Neural progenitor cell (in vitro differentiated cells): ENCODE measurements at regions not wholly inside any gene's neighbourhood (a gene's known extent, or its start where the extent isn't known, plus 50 kb on each side); places are given as distances from the start of the nearest gene placed in this dataset.

Experiments
- EZH2 ChIP-seq: fragments of 200-600 bp; sonication (generic); IDR thresholded peaks from 2 replicates; pipeline ENCODE4 v1.6.1; 2017; ENCODE audit warnings: antibody characterized with exemption, mild to moderate bottlenecking, moderate library complexity
- TF ChIP-seq, protein P1 (sequence below): fragments of 200-600 bp; sonication (generic); IDR thresholded peaks from 2 replicates; pipeline ENCODE4 v1.5.1; 2017; ENCODE audit warnings: antibody characterized with exemption, mild to moderate bottlenecking

DNA sequence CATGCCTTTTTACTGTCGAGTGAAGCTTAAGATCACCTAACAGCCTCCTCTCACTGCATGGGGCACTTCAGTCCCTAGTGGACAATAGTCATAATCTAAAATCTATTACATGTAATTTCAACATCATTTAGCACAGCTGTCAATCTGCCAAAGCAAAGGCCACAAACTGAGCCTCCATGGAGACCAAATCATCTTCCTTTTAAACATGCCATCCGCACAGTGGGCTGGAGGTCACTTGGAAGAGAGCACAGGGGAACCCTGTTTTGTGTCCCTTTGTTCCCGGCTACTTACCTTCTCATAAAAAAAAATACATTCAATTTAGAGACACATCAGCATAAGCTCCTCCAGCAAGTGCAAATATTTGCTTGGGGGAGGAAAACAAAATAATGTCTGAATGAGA, 167.3 kb downstream of the SQOR start:
- no peak for TF ChIP-seq EZH2
- TF ChIP-seq, protein P1, sequence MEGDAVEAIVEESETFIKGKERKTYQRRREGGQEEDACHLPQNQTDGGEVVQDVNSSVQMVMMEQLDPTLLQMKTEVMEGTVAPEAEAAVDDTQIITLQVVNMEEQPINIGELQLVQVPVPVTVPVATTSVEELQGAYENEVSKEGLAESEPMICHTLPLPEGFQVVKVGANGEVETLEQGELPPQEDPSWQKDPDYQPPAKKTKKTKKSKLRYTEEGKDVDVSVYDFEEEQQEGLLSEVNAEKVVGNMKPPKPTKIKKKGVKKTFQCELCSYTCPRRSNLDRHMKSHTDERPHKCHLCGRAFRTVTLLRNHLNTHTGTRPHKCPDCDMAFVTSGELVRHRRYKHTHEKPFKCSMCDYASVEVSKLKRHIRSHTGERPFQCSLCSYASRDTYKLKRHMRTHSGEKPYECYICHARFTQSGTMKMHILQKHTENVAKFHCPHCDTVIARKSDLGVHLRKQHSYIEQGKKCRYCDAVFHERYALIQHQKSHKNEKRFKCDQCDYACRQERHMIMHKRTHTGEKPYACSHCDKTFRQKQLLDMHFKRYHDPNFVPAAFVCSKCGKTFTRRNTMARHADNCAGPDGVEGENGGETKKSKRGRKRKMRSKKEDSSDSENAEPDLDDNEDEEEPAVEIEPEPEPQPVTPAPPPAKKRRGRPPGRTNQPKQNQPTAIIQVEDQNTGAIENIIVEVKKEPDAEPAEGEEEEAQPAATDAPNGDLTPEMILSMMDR = no peak
